GM12873 (cell line): ENCODE measurements at regions not wholly inside any gene's neighbourhood (a gene's known extent, or its start where the extent isn't known, plus 50 kb on each side); places are given as distances from the start of the nearest gene placed in this dataset.

ENCODE experiments used
- CTCF ChIP-seq: IDR thresholded peaks from 2 replicates; pipeline ENCODE4 v1.5.1; 2012; ENCODE audit warnings: low read depth, mild to moderate bottlenecking, moderate library complexity, low read length, control low read depth; ENCODE audit not compliant: insufficient read depth; ENCODE audit errors: missing control alignments

- TF ChIP-seq CTCF, result no peak
These were observed 80.2 kb upstream of the NEUROD1 start for GRCh38 chr2:181760521-181760920.

GRCh38 chr2:181761175-181761574, 80.9 kb upstream of the NEUROD1 start:
- TF ChIP-seq CTCF, result no peak

GRCh38 chr2:181762000-181762399, 81.7 kb upstream of the NEUROD1 start:
- no peak for TF ChIP-seq CTCF

GRCh38 chr2:181762848-181763247, 82.5 kb upstream of the NEUROD1 start:
- TF ChIP-seq CTCF, result no peak

- TF ChIP-seq CTCF, result no peak
These were observed 83.1 kb upstream of the NEUROD1 start for GRCh38 chr2:181763423-181763822.

GRCh38 chr2:181764095-181764963, 84.0 kb upstream of the NEUROD1 start:
- TF ChIP-seq CTCF, result no peak

- no peak for TF ChIP-seq CTCF
These were observed 85.8 kb upstream of the NEUROD1 start for GRCh38 chr2:181766129-181766528.

GRCh38 chr2:181770150-181770549, 89.8 kb upstream of the NEUROD1 start:
- no peak for TF ChIP-seq CTCF
